GM12872 (cell line): ENCODE measurements at regions not wholly inside any gene's neighbourhood (a gene's known extent, or its start where the extent isn't known, plus 50 kb on each side); places are given as distances from the start of the nearest gene placed in this dataset.

Experiments used
- CTCF ChIP-seq: IDR thresholded peaks from 3 replicates; pipeline ENCODE4 v1.5.1; 2011; ENCODE audit warnings: low read depth, mild to moderate bottlenecking, low read length, moderate library complexity; ENCODE audit not compliant: insufficient read depth

DNA sequence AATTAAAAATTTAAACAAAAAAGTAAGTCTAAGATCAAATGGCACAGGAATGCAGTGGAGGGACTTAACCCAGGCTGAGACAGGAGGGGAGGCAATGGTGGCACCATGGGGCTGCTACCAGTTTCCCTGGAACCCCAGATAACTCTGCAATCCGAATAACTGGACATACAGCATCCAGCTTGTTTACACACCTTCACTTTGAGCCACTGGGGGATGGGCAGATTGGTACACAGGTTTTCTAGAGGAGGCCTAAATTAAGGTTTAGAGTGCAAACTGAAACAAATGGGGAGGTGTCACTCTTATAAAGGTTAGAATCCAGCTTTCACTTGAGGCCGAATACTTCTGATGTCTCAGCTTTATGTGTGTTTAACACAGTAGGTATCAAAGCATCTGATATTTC is 189.3 kb upstream of the FN1 start:
- TF ChIP-seq CTCF, result no peak

DNA sequence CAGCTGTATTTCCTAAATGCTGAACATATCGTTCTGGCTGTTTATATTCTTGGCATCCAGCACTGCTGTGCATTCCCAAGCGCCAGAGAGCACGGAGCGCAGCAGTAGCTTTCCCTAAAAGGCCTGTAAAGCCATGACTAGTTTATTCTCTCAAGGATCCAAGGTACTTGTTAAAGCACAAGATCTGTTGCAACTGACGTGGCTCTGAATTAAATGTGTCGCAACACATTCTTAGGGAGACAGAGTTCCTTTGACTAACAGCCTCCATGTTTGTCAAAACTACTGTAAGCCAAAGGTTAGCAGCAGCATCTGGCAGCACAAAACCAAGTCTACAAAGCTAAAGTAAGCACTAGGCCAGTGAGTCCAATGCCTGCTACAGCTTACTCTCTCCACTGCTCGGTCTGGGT is 188.6 kb upstream of the FN1 start:
- TF ChIP-seq CTCF, result no peak

GRCh38 chr2:215622837-215623236 is 187.0 kb upstream of the FN1 start:
- TF ChIP-seq CTCF, result no peak

GRCh38 chr2:215621381-215621780 is 185.5 kb upstream of the FN1 start:
- no peak for TF ChIP-seq CTCF

DNA sequence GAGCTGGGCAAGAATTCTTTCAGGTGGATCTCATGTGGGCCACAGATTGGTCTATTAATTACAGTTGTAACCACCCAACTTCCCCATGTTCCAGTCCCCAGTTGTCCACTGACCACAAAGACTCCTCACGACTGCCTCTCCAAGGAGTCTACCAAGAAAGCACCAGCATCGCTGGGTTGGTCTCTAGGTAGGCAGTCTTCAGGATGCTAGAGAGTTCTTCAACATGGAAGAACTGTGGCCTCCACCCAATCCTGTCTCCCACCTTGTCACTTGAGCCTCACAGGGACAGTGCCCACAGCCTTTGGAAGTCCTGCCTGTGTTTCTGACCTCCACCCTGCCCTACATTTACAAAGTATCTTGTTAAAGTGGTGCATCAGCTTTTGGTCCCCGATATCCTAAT is 184.7 kb upstream of the FN1 start:
- no peak for TF ChIP-seq CTCF

DNA sequence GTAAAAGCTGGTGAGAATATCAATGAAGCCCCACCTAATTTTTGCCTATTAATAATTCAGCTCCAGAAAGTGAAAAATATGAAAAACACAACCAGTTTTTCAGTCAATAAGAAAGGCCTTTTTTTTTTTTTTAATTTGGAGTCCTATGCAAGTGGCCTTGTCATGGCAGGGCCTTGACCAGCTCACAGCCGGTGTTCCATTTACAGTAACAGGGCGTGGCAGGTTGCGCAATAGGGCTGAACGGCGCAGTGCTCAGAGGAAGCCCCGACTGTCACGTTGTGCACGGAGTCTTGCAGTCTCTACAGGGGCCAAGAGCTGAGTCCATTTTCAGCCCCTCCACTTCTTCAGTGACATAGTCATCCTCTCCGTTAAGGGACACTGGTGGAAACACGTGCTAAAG is 184.1 kb upstream of the FN1 start:
- TF ChIP-seq CTCF, result no peak

- TF ChIP-seq CTCF, result no peak
These were observed 183.4 kb upstream of the FN1 start for GRCh38 chr2:215619022-215619958.
